ENCODE measurements at regions not wholly inside any gene's neighbourhood (a gene's known extent, or its start where the extent isn't known, plus 50 kb on each side); places are given as distances from the start of the nearest gene placed in this dataset.
A peak's percentile ranks its signal among the peaks of the same experiment; 100 is the strongest.

- no peak for DNase-seq
These were observed 132.5 kb downstream of the FAM161A start for GRCh38 chr2:61721382-61721781.

DNA sequence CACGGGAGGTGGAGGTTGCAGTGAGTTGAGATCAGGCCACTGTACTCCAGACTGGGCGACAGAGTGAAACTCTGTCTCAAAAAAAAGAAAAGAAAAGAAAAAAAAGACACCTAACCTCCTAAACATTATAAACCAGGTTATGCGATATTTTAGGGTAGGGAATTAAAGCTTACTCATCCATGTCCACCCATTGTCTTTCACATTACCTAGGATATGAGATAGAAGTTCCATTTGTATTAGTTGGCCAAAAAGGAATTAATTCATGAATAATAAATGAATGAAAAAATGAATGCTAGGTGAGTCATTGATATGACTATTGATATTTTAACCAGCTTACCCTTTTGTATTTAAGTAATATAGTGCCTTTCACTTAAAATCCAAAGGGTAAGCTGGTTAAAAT, 132.9 kb downstream of the FAM161A start:
- DNase-seq: no peak

DNA sequence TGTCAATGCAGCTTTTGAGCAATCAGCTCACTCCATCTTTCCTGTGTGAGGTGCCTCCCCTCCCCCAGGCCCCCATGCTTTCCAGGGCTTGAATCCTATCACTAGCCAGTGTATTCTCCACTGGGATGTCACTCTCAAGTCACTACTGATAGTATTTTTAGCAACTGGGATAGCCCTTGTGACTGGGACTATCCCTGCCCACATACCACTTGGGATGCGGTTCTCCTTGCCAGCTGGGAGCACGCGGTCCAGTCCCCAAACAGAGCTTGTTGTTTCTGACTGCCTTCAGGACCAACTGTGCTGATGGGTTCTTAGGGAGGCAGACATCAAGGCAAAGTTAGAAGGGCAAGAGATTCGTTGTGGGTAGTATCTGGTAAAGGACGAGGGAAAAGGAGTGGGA, 134.9 kb downstream of the FAM161A start:
- no peak for DNase-seq

DNA sequence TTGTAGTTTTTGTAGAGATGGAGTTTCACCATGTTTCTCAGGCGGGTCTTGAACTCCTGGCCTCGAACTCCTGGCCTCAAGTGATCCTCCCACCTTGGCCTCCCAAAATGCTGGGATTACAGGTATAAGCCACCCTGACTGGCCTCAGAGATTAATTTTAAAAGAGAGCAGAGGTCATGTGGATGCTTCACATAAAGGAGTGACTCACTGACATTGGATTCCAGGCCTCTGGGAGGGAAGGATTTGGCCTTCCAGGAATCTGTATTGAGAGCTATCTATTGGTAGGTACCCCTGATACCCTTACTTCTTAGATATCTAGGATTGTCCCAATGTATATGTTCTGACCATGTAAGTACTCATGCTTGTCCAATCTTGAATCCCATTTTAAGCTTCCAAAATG, 138.4 kb downstream of the FAM161A start:
- no peak for DNase-seq

DNA sequence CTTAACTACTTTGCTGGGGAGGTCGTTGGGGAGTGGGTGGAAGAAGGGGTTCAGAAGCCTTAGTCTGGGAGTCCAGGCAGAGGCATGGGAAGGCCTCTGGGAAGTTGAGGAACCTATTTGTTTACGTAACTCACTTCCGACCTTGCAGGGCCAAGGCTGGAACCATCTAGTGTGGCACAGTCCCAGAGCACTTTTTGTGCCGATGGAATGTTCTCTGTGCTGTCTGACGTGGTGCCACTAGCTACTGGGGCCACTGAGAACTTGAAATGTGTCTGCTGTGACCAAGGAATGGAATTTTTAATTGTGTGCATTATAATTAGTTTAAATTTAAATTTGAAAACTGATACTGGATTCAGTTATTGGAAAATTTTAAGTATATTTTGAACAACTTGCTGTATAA, 139.7 kb downstream of the FAM161A start:
- DNase-seq: no peak

DNA sequence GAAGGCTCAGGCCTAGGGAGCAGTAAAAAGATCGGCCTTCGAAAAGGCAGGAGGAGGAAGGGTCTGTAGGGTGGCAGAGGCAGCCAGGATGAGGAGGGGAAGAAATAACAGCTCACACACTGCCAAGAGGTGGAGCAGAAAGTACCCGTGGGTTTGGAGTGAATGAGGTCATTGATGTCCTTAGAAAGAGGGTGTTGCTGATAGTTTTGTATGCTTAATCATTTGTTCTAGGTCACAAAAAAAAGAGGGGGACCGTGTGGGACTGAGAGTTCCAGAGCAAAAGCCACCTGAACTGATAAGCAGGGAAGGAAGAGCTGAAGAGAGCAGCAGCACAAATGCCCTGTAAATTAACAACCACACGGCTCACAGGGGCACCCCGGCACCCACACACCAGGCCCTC, 140.4 kb downstream of the FAM161A start:
- no peak for DNase-seq

GRCh38 chr2:61712060-61712459, 141.8 kb downstream of the FAM161A start:
- no peak for DNase-seq

GRCh38 chr2:61710711-61711110, 143.1 kb downstream of the FAM161A start:
- DNase-seq: no peak

- DNase-seq: no peak
These were observed 145.6 kb downstream of the FAM161A start for GRCh38 chr2:61707984-61708852.

DNA sequence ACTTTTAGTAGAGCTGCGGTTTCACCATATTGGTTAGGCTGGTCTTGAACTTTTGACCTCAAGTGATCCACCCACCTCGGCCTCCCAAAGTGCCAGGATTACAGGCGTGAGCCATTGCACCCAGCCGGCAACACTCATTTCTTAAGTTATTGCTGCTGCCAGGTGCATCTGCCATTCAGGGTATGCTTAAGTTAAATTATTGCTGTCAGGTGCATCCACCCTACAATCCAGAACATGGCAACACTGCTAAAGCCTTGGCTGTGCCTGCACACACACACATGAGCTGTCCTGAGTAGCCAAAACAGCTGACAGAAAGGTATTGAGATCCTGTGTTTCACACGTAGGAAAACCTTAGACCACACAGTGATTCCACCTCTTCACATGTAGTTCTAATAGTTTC, 148.2 kb downstream of the FAM161A start:
- no peak for DNase-seq

DNA sequence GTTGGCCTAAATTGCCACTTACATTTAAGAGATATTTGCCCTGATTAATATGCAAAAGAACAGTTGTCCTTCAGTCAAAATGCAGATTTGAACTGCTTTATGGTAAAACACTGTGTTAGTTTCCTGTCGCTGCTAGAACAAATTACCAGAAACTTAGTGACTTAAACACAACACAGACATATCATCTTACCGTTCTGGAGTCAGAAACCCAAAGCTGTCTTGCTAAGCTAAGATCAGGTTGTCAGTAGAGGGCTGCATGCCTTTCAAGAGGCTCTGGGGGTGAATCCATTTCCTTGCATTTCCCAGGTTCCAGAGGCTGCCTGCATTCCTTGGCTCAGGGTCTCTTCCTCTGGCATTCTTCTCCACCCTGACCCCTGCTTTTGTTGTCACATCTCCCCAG, 149.5 kb downstream of the FAM161A start:
- DNase-seq: no peak

DNA sequence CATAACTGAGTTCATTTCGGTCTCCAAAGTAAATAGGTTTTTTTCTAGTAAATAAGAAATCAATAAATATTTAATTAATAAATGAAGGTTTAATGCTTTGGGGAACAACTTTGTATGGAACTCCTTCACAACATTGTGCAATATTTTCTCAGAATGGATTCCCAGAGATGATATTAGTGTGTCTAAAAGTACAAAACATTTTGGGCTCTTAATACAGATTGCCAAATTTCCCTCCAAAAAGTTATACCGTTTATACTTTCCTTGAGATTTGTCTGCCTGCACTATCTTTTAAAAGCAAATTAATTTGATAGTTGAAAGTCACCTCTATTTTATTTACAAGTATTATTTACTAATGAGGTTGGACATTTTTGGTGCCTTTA, 151.8 kb downstream of the FAM161A start:
- DNase-seq: no peak

GRCh38 chr2:61700464-61700863, 153.4 kb downstream of the FAM161A start:
- DNase-seq: no peak

GRCh38 chr2:61694312-61695274, 156.4 kb upstream of the XPO1 start:
- DNase-seq: peak; percentile 85

DNA sequence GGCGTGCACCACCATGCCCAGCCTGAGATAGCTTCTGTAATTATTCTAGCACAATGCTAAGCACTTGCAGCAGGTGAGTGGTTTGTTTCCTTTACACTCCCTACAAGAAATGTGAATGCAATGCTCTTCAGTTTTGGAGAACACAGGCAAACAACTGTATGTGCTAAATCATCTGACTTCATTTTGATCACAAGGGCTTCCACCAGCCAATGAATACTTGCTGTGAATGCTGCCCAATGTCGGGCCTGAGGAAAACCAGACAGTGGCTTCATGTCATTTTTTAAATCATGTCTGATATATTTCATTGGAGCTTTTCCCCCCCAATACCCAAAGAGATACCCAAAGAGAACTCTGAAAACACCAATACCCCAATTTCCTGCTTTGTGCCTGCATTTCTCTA, 155.6 kb upstream of the XPO1 start:
- DNase-seq: no peak

GRCh38 chr2:61690078-61690596, 152.0 kb upstream of the XPO1 start:
- no peak for DNase-seq

GRCh38 chr2:61689568-61689967, 151.4 kb upstream of the XPO1 start:
- no peak for DNase-seq

DNA sequence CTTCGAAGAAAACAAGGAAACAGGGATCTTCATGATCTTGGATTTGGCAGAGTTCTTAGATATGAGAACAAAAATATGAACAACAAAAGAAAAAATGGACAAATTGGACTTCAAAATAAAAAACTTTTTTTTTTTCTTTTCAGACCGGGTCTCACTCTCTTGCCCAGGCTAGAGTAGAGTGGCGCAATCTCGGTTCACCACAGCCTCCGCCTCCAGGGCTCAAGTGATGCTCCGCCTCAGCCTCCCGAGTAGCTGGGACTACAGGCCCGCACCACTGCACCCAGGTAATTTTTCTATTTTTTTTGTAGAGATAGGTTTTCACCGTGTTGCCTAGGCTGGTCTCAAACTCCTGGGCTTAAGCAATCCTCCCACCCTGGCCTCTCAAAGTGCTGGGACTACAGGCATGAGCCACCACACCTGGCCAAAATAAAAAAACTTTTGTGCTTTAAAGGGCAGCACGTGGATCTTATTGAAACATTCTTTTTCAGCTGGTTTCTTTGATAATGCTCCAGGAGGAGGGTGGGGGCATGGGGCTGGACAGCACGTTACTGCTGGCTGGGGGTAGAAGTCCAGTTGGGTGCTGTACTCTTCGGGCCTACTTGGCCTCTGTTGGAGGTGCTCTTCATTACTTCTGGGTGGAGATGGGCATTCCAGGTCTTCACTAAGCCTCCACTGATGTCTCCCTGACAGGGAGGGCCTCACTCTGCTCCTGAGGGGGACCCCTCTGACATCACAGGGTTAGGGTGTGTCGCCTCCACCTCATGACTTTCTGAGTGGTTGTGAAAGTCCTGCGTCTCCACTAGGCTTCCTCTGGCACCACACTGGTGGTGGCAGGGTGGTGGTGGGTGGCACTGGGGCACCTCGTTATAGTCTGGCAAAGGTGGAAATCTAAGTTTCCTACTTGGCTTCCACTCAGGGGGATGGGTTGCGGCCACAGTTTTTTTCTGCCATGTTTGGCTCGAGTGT, 150.5 kb upstream of the XPO1 start:
- DNase-seq: no peak

DNA sequence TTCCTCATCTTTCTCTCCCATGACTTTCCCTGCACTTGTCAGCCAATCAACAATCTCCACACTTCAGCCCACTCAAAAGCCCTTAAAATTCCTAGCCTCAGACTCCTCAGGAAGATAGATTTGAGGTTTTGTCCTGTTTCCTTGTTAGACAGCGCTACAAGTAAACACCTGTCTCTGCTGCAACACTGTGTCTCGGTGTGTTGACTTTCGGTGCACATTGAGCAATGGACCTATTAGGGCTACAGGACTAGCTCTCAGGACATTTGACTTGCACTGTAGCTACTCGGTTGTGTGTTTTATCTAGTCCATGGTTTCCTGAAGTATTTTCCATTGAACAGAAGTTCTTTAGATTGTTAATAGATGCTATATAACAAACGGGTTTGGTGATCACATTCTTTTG, 140.9 kb upstream of the XPO1 start:
- DNase-seq: no peak

DNA sequence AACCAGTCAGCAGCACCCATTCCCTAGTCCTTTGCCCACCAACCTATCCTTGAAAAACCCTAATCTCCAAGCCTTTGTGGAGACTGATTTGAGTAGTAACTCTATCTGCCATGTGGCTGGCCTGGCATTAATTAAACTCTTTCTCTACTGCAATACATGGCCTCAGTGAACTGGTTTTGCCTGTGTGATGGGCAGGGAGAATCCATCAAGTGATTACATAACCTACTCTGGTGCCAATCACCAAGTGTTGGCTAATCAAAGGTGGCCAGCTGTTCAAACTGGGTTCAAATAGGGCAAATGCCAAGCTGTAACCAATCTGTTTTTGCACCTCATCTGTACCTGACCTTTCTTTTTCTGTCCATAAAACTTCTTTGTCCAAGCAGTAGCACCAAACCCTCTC, 139.8 kb upstream of the XPO1 start:
- DNase-seq: no peak

GRCh38 chr2:61677306-61677705, 139.2 kb upstream of the XPO1 start:
- DNase-seq: no peak

- no peak for DNase-seq
These were observed 137.0 kb upstream of the XPO1 start for GRCh38 chr2:61675204-61675603.
